ENCODE measurements at regions not wholly inside any gene's neighbourhood (a gene's known extent, or its start where the extent isn't known, plus 50 kb on each side); places are given as distances from the start of the nearest gene placed in this dataset.

DNA sequence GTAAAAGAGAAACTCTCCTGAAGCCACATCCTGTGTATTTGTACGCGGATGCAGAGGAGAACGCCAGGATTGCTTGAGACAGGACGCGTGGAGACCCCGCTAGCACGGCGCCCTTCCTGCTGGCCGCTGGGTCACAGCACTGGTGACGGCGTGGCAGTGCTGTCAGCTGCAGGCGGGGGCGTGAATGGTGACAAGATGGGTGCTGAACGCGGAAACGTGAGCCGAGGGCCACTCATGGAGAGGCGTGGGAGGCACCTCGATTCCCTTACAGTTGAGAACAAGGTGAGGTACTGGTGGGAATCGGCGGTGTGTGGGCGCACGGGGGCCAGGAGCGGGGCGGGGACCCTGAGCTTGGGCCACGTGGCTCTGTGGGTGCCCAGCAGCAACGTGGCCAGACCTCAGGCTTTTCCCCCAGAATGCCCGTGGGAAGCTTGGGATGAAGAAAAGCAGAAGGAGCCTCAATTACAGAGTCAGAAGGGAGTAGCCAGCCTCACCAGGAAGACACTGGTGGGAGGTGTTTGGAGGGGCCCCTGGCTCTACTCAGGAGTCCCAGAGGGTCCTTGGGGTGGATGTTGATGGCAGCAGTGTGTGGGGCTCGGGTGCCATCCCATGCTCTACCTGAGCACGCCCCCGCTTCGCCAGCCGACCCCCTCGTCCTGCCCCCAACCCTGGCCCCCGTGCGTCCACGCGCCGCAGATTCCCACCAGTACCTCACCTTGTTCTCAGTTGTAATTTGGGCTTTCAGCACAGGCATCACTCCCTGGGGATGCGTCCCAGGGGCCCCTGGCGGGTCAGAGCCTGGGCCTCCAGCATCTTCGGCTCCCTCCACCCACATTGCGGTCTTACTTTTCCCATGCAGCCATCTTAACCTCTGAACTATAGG, 208.4 kb upstream of the TCERG1L start:
- H3K9me3 ChIP-seq, result no peaks in the 10 kb centered on the region
- no peaks in the 10 kb centered on the region for H3K36me3 ChIP-seq
- no peak for DNase-seq (ENCODE audit: low spot score)
- WGBS, result 84% methylated on average over 43 of the region's 43 CpGs
- intact Hi-C loops (cut with DNase I), result no loop called here
- no peak overlapping the region for H3K4me3 ChIP-seq
- no peaks in the 10 kb centered on the region for H3K4me1 ChIP-seq (replicated peaks)
- H3K27me3 ChIP-seq (replicated peaks; ENCODE audit: insufficient read depth), result no peaks in the 10 kb centered on the region
- TF ChIP-seq CTCF (IDR thresholded peaks at IDR 0.05) (no peak), POLR2AphosphoS5 (IDR thresholded peaks at IDR 0.05) (no peak), POLR2A (IDR thresholded peaks at IDR 0.05) (no peak)
- no peak overlapping the region for H3K27ac ChIP-seq

DNA sequence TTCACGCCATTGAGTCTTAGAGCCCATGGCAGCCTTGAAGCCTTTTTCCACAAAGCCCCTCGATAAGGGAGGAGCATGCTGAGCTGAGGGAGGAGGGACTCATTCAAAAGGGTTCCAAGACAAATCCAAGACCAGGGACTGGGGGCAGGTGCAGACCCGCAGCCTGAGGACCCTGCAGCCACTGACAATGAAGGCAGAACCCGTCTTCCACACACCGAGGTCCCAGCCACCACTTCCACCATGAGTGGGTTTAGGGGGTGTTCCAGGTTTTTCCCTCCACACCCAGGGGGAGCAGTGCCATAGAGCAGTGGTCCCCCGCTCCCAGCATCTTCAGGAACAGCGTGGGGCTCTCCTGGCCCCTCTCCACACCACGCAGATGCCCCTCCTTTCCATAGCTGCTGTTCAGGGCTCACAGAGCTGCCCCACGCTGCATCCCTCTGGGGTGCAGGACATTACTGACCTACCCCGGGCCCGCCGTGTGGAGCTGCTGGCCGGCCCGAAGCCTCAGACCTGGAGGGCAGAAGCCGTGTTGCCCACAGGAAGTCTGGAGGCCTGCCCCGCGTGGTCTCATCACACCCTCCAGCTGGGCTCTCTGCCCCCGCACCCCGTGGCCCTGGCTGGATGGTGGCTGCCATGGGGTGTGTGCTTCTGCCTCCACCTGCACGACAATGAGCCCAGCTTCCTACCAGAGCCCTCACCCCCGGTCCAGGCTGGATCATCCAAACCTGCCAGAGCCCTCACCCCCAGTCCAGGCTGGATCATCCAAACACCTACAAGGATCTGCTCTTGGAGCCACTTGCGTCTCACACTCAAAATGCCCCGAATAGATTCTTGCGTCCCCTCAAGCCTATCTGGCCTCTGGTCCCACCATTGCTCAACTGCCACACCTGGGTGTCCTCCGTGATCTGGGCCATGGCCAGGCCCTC, 220.0 kb upstream of the TCERG1L start:
- no peak overlapping the region for H3K4me3 ChIP-seq
- H3K9me3 ChIP-seq, result no peaks in the 10 kb centered on the region
- no peaks in the 10 kb centered on the region for H3K4me1 ChIP-seq (replicated peaks)
- whole genome bisulfite sequencing, result 85% methylated on average over 20 of the region's 25 CpGs
- intact Hi-C loops (cut with DNase I), result no loop called here
- no peak for DNase-seq (ENCODE audit: low spot score)
- no peak for TF ChIP-seq POLR2AphosphoS5 (IDR thresholded peaks at IDR 0.05)
- no peak for TF ChIP-seq CTCF (IDR thresholded peaks at IDR 0.05)
- no peak for TF ChIP-seq POLR2A (IDR thresholded peaks at IDR 0.05)
- no peak overlapping the region for H3K27ac ChIP-seq
- no peaks in the 10 kb centered on the region for H3K36me3 ChIP-seq
- H3K27me3 ChIP-seq (replicated peaks; ENCODE audit: insufficient read depth), result peaks cover 2% of the 10 kb centered on the region

- Histone ChIP-seq H3K4me1 (replicated peaks) (no peaks in the 10 kb centered on the region), H3K27ac (no peak overlapping the region), H3K4me3 (no peak overlapping the region), H3K9me3 (no peaks in the 10 kb centered on the region), H3K27me3 (replicated peaks; ENCODE audit: insufficient read depth) (peaks cover 2% of the 10 kb centered on the region), H3K36me3 (no peaks in the 10 kb centered on the region)
- TF ChIP-seq CTCF (IDR thresholded peaks at IDR 0.05) (no peak), POLR2AphosphoS5 (IDR thresholded peaks at IDR 0.05) (no peak), POLR2A (IDR thresholded peaks at IDR 0.05) (no peak)
- 80% methylated on average over 13 of the region's 13 CpGs for WGBS
- intact Hi-C loops (cut with DNase I), result no loop called here
- DNase-seq (ENCODE audit: low spot score), result no peak
These were observed 220.8 kb upstream of the TCERG1L start for GRCh38 chr10:131532291-131532690.

DNA sequence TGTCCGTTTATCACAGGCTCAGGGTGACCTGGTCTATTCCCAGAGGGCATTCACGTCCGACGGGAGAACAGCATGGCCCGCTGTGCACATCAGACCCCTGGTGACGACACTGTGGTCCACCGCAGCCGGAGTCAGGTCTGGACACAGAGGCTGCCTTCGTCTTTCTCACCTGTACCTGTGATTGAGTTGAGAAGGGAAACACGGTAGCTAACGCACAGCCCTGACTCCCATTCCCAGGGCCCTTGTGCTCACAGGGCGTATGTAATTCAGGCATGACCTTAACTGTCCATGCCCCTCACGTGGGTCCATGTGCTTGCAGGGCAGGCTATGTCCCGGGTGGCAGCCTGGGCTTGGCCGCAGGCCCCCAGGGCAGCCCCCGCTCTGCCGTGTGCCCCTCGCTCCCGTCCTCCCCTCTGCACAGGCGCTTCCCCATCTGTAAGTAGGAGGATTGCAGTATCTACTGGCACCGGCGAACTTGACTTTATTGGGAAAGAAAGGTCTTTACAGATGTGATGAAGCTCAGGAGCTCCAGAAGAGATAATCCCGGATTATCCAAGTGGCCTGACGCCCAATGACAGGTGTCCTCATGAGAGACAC, 221.3 kb upstream of the TCERG1L start:
- H3K4me1 ChIP-seq (replicated peaks), result no peaks in the 10 kb centered on the region
- intact Hi-C loops (cut with DNase I), result no loop called here

More for the DNA sequence above, 221.3 kb upstream of the TCERG1L start:
- no peaks in the 10 kb centered on the region for H3K9me3 ChIP-seq
- H3K27ac ChIP-seq, result no peak overlapping the region
- H3K27me3 ChIP-seq (replicated peaks; ENCODE audit: insufficient read depth), result peaks cover 2% of the 10 kb centered on the region
- DNase-seq (ENCODE audit: low spot score), result no peak
- H3K4me3 ChIP-seq, result no peak overlapping the region
- no peaks in the 10 kb centered on the region for H3K36me3 ChIP-seq
- TF ChIP-seq POLR2AphosphoS5 (IDR thresholded peaks at IDR 0.05), result no peak
- no peak for TF ChIP-seq CTCF (IDR thresholded peaks at IDR 0.05)
- 91% methylated on average over 24 of the region's 24 CpGs for WGBS
